ENCODE measurements at regions not wholly inside any gene's neighbourhood (a gene's known extent, or its start where the extent isn't known, plus 50 kb on each side); places are given as distances from the start of the nearest gene placed in this dataset.

DNA sequence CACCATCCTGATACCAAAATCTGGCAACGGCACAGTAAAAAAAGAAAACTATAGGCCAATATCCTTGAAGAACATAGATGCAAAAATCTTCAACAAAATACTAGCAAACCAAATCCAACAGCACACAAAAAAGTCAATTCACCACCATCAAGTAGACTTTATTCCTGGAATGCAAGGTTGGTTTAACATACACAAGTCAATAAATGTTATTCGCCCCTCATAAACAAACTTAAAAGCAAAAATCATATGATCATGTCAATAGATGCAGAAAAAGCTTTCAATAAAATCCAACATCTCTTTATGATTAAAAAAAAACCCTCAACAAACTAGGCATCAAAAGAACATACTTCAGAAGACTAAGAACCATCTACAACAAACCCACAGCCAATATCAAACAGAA lies 252.9 kb downstream of the UACA start:
- H3K36me3 Mint-ChIP-seq = peaks cover 2% of the 10 kb centered on the region
- no peak overlapping the region for H3K4me3 Mint-ChIP-seq
- H3K27me3 Mint-ChIP-seq (ENCODE audit: low read depth) = no peaks in the 10 kb centered on the region
- H3K4me1 Mint-ChIP-seq = peaks cover 33% of the 10 kb centered on the region
- TF ChIP-seq, protein P1, sequence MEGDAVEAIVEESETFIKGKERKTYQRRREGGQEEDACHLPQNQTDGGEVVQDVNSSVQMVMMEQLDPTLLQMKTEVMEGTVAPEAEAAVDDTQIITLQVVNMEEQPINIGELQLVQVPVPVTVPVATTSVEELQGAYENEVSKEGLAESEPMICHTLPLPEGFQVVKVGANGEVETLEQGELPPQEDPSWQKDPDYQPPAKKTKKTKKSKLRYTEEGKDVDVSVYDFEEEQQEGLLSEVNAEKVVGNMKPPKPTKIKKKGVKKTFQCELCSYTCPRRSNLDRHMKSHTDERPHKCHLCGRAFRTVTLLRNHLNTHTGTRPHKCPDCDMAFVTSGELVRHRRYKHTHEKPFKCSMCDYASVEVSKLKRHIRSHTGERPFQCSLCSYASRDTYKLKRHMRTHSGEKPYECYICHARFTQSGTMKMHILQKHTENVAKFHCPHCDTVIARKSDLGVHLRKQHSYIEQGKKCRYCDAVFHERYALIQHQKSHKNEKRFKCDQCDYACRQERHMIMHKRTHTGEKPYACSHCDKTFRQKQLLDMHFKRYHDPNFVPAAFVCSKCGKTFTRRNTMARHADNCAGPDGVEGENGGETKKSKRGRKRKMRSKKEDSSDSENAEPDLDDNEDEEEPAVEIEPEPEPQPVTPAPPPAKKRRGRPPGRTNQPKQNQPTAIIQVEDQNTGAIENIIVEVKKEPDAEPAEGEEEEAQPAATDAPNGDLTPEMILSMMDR (IDR thresholded peaks at IDR 0.05; ENCODE audit: unreplicated experiment) = no peak
- peaks cover 32% of the 10 kb centered on the region for H3K9me3 Mint-ChIP-seq
- H3K27ac Mint-ChIP-seq = no peak overlapping the region
- no peak for DNase-seq (ENCODE audit: low spot score in 2 of 2, unreplicated experiment in 2 of 2)

DNA sequence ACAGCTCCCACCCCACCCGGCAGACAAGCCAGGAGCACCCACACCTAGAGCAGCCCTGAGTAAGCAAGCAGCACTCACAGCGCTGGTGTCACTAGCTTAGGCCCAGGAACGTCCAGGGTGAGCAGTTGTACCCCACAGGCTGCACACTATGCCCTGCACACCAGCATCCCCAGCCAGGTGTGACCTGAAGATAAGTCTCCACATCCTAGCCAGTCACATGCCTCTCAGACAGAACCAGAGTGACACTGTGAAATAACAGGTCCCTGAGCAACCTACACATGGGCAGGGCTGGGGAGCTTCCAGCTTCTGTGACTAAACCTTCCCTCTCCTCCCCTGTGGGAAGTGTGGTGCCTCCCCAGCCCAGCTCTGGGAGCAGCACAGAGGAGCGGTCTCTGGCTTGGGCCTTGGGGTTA lies 253.6 kb downstream of the UACA start:
- no peak overlapping the region for H3K27ac Mint-ChIP-seq
- no peaks in the 10 kb centered on the region for H3K27me3 Mint-ChIP-seq (ENCODE audit: low read depth)
- DNase-seq (ENCODE audit: low spot score in 2 of 2, unreplicated experiment in 2 of 2) = no peak
- peaks cover 2% of the 10 kb centered on the region for H3K36me3 Mint-ChIP-seq
- H3K4me1 Mint-ChIP-seq = peaks cover 37% of the 10 kb centered on the region
- TF ChIP-seq, protein P1 (IDR thresholded peaks at IDR 0.05; ENCODE audit: unreplicated experiment) = no peak
- H3K9me3 Mint-ChIP-seq = peaks cover 32% of the 10 kb centered on the region
- no peak overlapping the region for H3K4me3 Mint-ChIP-seq

DNA sequence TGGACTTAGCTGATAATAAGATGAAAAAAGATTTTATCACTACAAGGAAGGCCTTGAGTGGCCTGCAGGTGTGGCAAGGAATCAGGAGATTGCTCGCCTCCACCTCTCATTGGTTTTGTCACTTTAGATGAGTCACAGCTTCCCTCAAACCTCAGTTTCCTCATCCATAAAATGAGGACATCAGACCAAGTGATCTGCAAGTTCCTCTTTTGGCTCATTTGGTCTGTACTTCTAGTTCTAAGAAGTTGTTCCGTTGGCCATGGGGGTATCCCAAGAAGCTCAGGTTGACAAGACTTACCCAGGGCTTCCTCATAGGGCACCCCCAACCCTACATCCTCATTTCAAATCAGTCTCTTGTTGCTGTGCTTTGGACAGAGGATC lies 254.1 kb downstream of the UACA start:
- Mint-ChIP-seq H3K27ac (no peak overlapping the region), H3K36me3 (peaks cover 2% of the 10 kb centered on the region), H3K4me1 (peaks cover 37% of the 10 kb centered on the region), H3K27me3 (ENCODE audit: low read depth) (no peaks in the 10 kb centered on the region), H3K9me3 (peaks cover 32% of the 10 kb centered on the region), H3K4me3 (no peak overlapping the region)
- no peak for DNase-seq (ENCODE audit: low spot score in 2 of 2, unreplicated experiment in 2 of 2)
- TF ChIP-seq, protein P1 (IDR thresholded peaks at IDR 0.05; ENCODE audit: unreplicated experiment) = no peak

DNA sequence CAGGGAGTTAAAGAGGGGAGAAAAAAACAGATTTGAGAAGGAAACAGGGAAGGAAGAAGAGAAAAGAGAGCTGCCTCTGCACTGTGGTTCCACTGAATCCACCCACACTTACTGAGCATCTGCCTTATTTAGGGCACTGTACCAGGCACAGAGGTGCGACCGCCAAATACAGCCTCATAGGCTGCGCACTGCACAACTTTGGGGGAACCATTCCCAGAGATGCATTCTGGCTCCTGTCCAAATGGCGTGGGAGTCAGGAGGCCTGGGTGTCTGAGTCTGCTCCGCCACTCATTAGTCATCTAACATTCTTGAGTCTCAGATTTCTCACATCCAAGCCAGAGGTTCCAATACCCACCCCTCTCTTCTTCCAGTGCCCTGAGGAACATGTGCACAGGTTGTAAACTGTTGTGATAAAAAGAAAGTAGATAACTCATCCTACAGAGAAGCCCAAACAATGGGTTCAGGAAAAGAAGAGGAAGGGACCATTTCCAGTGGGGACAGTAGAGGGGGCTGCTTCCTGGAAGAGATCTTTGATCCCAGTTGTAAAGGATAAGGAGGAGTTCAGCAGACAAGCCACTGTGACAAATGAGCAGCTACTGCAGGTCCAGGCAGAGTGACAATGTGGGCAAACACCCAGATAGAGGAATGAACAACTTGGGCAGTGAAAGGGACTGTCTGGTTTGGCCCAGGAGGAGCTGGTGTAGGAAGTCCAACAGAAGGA lies 254.6 kb downstream of the UACA start:
- no peak for DNase-seq (ENCODE audit: low spot score in 2 of 2, unreplicated experiment in 2 of 2)
- TF ChIP-seq, protein P1 (IDR thresholded peaks at IDR 0.05; ENCODE audit: unreplicated experiment) = no peak
- peaks cover 2% of the 10 kb centered on the region for H3K36me3 Mint-ChIP-seq
- H3K4me3 Mint-ChIP-seq = no peak overlapping the region
- peaks cover 2% of the 10 kb centered on the region for H3K27me3 Mint-ChIP-seq (ENCODE audit: low read depth)
- H3K9me3 Mint-ChIP-seq = peaks cover 32% of the 10 kb centered on the region
- no peak overlapping the region for H3K27ac Mint-ChIP-seq
- peaks cover 33% of the 10 kb centered on the region for H3K4me1 Mint-ChIP-seq

DNA sequence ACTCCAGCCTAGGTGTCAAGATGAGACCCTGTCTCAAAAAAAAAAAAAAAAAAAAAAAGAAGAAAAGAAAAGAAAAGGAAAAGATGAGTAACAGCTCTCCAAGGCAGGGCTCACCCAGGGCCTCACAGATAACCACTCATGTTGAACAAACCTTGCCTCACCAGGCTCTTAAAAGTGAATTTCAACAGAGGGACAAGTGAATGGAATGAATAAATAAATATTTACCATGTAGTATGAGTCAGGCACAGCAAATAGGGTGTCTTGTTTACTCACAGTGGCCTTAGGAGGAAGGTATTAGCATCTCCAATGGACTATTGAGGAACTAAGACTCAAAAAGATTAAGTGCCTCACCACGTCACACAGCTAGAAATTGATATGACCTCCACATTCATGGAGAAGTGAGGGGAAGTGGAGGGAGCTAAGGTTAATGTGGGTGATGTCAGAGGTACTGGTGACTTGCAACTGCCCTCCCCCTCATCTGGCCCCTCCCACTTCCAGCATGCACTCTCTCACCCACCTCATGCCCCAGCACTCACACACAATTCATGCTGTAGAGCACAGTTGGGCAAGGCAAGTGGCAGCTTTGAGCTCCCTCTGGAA lies 255.5 kb downstream of the UACA start:
- no peak overlapping the region for H3K27ac Mint-ChIP-seq
- H3K9me3 Mint-ChIP-seq = peaks cover 32% of the 10 kb centered on the region
- TF ChIP-seq, protein P1 (IDR thresholded peaks at IDR 0.05; ENCODE audit: unreplicated experiment) = no peak
- DNase-seq (ENCODE audit: low spot score in 2 of 2, unreplicated experiment in 2 of 2) = no peak
- H3K4me3 Mint-ChIP-seq = no peak overlapping the region
- peaks cover 2% of the 10 kb centered on the region for H3K36me3 Mint-ChIP-seq
- peaks cover 11% of the 10 kb centered on the region for H3K27me3 Mint-ChIP-seq (ENCODE audit: low read depth)
- peaks cover 34% of the 10 kb centered on the region for H3K4me1 Mint-ChIP-seq
